Ovary (tissue), 3 donors: ENCODE measurements at regions not wholly inside any gene's neighbourhood (a gene's known extent, or its start where the extent isn't known, plus 50 kb on each side); places are given as distances from the start of the nearest gene placed in this dataset.

Experiments
- EP300 ChIP-seq: sonication (generic); formaldehyde crosslinking; IDR thresholded peaks from one replicate; pipeline ENCODE4 v1.6.1; 2017; ENCODE audit warnings: antibody characterized with exemption
- POLR2A ChIP-seq: fragments of 450-650 bp; IDR thresholded peaks from one replicate; pipeline ENCODE4 v1.6.1; 2017; ENCODE audit warnings: antibody characterized with exemption, mild to moderate bottlenecking, moderate library complexity
- TF ChIP-seq, protein P1 (sequence below), 3 donors: fragments of 450-650 bp in 2 of 3; fragments of 200-600 bp in 1 of 3; IDR thresholded peaks; one replicate each; pipeline versions ENCODE4 v1.5.1 to v1.8.0; 2016 to 2022; ENCODE audit warnings: antibody characterized with exemption in 3 of 3, mild to moderate bottlenecking in 1 of 3
- donor health status: DM: no; HTN: no; CAD: no.

GRCh38 chr13:26474286-26474685 is 83.2 kb upstream of the WASF3 start:
- TF ChIP-seq, protein P1, sequence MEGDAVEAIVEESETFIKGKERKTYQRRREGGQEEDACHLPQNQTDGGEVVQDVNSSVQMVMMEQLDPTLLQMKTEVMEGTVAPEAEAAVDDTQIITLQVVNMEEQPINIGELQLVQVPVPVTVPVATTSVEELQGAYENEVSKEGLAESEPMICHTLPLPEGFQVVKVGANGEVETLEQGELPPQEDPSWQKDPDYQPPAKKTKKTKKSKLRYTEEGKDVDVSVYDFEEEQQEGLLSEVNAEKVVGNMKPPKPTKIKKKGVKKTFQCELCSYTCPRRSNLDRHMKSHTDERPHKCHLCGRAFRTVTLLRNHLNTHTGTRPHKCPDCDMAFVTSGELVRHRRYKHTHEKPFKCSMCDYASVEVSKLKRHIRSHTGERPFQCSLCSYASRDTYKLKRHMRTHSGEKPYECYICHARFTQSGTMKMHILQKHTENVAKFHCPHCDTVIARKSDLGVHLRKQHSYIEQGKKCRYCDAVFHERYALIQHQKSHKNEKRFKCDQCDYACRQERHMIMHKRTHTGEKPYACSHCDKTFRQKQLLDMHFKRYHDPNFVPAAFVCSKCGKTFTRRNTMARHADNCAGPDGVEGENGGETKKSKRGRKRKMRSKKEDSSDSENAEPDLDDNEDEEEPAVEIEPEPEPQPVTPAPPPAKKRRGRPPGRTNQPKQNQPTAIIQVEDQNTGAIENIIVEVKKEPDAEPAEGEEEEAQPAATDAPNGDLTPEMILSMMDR (IDR thresholded peaks at IDR 0.05): no peak
- TF ChIP-seq POLR2A (no peak), EP300 (no peak)
